NB4 (cell line): ENCODE measurements at regions not wholly inside any gene's neighbourhood (a gene's known extent, or its start where the extent isn't known, plus 50 kb on each side); places are given as distances from the start of the nearest gene placed in this dataset.
"Not testable (repeated sequence)": the region's sequence is repeated elsewhere in the genome, so short reads cannot be mapped to it uniquely, and the experiment has no call there.

Experiments used
- DNase-seq: peaks from one replicate; pipeline ENCODE4 v3.0.0; 2010; ENCODE audit warnings: low read depth
- H3K4me3 ChIP-seq: one replicate; pipeline ENCODE4 v1.5.1; 2011; ENCODE audit warnings: mild to moderate bottlenecking, low read depth, low read length, moderate library complexity
- MYC ChIP-seq: IDR thresholded peaks from 2 replicates; pipeline ENCODE4 v1.6.1; 2011; ENCODE audit warnings: low read depth, low read length
- POLR2A ChIP-seq: IDR thresholded peaks from 2 replicates; pipeline ENCODE4 v1.6.1; 2011; ENCODE audit warnings: mild to moderate bottlenecking; ENCODE audit not compliant: insufficient read length; ENCODE audit errors: extremely low read depth
- TF ChIP-seq, protein P1 (sequence below): IDR thresholded peaks from 2 replicates; pipeline ENCODE4 v1.6.1; 2011; ENCODE audit warnings: low read depth, low read length
- TF ChIP-seq, protein P2 (sequence below): IDR thresholded peaks from one replicate; pipeline ENCODE4 v1.5.1; 2012; ENCODE audit warnings: low read depth, low read length

DNA sequence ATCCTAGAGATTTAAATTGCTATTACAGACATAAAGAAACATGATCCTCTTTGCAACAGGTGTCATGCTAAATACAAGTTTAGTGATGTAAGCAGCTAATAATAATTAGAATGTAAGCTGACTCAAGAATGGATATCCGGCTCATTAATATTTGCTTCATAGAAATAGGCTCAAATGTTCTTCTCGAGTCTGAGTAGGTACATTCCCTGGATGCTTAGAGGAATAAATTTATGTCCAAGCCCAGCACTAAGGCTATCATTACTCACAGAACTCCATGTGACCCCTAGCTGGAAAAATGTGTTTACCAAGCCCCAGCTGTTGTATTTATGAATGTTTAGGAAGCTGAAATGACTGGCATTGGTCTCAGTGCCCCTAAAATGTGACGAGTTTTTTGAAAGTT, 87.6 kb upstream of the TSPAN7 start:
- H3K4me3 ChIP-seq: no peak overlapping the region
- DNase-seq: no peak
- TF ChIP-seq MYC: no peak
- TF ChIP-seq POLR2A: no peak
- TF ChIP-seq, protein P1, sequence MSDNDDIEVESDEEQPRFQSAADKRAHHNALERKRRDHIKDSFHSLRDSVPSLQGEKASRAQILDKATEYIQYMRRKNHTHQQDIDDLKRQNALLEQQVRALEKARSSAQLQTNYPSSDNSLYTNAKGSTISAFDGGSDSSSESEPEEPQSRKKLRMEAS: no peak
- TF ChIP-seq, protein P2, sequence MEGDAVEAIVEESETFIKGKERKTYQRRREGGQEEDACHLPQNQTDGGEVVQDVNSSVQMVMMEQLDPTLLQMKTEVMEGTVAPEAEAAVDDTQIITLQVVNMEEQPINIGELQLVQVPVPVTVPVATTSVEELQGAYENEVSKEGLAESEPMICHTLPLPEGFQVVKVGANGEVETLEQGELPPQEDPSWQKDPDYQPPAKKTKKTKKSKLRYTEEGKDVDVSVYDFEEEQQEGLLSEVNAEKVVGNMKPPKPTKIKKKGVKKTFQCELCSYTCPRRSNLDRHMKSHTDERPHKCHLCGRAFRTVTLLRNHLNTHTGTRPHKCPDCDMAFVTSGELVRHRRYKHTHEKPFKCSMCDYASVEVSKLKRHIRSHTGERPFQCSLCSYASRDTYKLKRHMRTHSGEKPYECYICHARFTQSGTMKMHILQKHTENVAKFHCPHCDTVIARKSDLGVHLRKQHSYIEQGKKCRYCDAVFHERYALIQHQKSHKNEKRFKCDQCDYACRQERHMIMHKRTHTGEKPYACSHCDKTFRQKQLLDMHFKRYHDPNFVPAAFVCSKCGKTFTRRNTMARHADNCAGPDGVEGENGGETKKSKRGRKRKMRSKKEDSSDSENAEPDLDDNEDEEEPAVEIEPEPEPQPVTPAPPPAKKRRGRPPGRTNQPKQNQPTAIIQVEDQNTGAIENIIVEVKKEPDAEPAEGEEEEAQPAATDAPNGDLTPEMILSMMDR: no peak

DNA sequence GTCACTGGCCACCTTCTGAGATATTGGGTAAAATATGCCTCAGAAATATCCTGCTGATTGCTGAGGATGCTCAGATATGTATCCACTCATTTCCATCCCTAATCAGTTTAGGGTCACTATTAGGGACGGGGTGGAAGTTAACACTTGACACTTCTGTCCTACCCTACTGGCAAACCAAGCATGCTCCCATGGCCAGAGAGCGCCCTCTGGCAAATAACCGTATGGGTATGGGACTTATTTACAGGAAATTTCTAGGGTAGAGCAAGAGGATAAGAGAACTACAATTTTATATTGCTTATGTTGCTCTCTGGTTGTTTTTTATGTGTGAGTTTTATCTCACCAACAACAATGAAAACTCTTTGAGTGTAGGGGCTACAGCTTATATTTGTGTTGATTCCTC, 86.8 kb upstream of the TSPAN7 start:
- peak; percentile 0 for DNase-seq
- H3K4me3 ChIP-seq: no peak overlapping the region
- TF ChIP-seq, protein P2: no peak
- TF ChIP-seq, protein P1: no peak
- TF ChIP-seq POLR2A (no peak), MYC (no peak)

DNA sequence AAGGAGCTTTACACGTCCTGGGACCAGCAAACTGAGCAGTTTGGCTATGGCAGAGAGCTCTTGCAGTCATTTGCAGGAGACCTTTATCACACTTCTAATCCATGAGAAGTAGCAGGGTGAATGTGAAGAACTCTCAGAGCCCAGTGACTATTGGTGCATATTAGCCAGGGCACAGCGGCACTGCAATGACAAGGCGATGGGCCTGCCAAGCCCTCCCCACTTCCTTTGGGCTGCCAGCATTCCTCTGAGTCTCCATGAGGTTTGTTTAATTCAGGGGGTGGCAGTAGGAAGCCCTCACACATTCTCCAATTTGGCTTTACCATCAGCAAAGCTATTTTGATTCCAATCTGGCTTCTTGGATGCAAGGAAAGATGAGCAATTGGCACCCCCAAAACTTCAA, 79.2 kb upstream of the TSPAN7 start:
- DNase-seq: no peak
- no peak overlapping the region for H3K4me3 ChIP-seq
- TF ChIP-seq, protein P1: no peak
- no peak for TF ChIP-seq POLR2A
- TF ChIP-seq, protein P2: no peak
- no peak for TF ChIP-seq MYC

DNA sequence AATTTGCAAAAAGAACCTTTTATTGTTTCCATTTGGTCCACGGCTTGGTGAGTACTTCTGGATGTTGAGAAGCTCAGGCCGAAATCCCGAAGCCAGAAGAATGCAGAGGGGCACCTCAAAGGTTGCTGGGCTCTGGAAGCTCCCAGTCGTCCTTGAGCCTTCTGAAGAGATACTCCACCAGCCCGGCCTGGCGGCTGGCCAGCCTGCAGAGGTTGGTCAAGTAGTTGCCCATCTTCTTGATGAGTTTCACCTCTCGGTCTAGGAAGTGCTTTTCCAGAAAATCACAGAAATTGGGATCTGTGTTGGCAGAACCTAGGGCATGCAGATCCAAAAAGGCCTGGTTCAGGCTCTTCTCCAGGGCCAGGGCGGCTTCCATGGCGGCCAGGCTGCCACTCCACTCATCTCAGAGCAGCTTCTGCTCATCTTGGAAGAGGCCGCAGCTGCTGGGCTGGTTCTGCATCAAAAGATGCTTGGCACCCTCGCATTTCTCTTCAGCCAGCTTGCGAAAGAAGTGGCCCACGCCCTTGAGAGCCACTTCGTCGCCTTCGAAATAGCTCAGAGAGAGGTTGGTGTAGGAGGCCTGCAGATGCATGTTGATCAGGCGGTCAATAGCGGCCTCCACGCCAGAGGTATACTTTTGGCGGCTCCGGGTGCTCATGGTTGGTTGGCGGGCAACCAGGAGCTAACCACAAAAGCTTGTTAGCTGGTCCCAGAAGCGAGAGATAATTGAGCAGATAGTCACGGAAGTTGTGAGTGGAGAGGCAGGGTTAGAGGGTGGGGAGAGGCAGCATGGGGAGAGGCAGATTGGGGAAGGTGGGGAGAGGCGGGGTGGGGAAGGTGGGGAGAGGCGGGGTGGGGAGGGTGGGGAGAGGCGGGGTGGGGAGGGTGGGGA, 76.5 kb upstream of the TSPAN7 start:
- H3K4me3 ChIP-seq: no peak overlapping the region
- no peak for DNase-seq
- TF ChIP-seq POLR2A: no peak
- TF ChIP-seq, protein P1: no peak

DNA sequence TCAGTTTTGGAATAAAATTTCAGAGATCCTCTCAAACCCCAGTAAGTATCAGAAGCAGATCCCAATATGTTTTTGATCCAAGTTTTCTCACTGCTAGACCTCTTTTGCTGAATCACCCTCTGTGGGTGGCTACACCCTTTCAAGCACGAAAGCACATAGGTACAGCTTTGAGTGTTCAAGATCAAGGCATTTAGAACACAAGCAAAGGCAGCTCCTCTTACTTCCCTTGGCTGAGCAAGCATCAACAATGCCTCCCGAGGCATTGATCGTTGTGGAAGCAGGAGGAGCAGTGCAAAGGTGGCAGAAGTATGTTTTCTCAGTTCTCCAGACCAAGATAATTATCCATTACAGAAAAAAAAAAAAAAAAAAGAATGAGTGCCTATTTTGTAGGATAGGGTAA, 72.0 kb upstream of the TSPAN7 start:
- DNase-seq: no peak
- H3K4me3 ChIP-seq: no peak overlapping the region
- TF ChIP-seq MYC: no peak
- TF ChIP-seq, protein P1: no peak
- no peak for TF ChIP-seq POLR2A
- TF ChIP-seq, protein P2: no peak

DNA sequence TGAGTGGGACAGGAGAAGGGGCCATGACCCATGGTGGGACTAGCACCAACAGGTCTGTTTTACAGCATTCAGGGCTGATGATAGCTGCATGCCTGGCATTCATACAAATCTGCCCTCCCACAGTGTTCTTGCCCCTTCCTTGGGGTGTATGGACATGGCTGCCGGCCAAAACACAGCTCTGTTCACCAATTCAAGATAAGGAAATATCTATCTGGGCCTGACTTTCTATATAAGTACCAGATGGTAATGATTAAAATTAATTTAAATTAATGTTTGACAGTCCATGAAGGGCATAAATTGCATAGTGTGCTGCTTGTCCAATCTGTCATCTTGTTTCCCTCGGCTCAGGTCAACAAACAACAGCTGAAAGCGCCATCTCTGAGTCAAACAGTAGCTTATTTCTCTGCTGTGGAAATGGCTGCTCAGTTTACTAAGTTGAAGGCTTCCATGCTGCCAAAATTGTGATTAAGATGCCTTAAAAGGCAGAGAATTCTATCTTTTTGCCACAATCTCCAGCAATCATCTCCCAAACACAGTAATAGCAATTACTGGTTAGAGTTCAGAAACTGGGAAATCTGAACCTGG, 67.0 kb upstream of the TSPAN7 start:
- DNase-seq: no peak
- no peak for TF ChIP-seq MYC
- TF ChIP-seq, protein P2: no peak
- no peak overlapping the region for H3K4me3 ChIP-seq

DNA sequence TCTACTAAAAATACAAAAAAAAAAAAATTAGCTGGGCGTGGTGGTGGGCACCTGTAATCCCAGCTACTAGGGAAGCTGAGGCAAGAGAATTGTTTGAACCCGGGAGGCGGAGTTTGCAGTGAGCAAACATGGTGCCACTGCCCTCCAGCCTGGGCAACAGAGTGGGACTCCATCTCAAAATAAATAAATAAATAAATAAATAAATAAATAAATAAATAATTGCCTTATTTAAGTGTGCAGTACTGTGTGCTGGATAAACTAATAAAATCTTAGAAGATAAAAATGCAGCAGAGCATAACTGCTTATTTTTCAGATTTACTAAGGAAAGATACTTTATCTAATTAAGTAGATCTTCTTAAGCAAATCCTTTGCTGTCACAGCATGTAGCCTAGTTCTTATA, 61.7 kb upstream of the TSPAN7 start:
- DNase-seq, H3K4me3 ChIP-seq: not testable (repeated sequence)
